GM19025 (cell line): ENCODE measurements at regions not wholly inside any gene's neighbourhood (a gene's known extent, or its start where the extent isn't known, plus 50 kb on each side); places are given as distances from the start of the nearest gene placed in this dataset.
"Not testable (repeated sequence)": the region's sequence is repeated elsewhere in the genome, so short reads cannot be mapped to it uniquely, and the experiment has no call there.

Experiments used
- ATAC-seq: cut with Tn5 transposase; IDR thresholded peaks from one replicate; pipeline ENCODE4 v1.9.1; 2021; ENCODE audit warnings: mild to moderate bottlenecking, low read depth, moderate library complexity; ENCODE audit not compliant: unreplicated experiment

DNA sequence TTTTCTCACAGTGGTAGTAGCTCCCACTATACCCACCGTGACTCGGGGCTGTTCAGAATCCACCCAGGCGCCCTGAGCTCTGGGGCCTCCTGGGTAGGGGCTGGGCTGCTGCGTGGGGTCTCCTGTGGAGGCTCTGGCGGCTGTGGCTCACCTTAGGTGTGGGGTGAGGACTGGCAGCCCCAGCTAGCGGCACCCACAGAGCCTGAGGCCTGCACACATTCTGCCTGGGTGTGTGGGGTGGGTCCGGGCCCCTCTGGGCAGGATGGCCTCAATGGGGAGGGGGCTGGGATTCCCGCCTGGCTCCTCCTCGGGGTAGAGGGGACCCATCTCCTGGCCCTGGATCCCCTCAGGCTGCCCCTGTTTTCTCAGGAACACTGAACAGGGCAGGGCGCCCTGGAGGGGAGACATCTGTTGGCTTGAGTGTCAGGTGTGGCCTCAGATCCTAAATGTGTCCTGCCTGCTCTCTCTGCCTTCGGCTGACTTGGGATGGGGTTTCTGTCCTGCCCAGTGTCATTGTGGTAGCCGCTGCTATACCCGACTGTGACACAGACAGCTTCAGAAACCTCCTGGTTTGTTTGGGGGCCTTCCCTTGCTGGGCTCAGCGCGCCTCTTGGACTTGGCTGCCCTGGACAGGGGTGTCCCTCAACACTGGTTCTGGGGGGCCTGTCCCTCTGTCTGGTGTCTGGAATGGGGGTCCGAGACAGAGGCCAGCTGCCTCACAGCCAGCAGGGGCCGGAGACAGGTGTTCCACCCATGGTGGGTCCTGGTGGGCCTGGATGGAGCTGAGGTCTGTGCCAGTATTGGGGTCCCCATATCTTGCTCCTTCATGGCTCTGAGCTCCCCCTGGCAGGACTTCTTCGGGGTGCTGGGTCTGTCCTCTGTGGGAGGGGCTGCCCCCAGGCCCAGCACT lies 354.9 kb downstream of the TMEM121 start:
- no peak for ATAC-seq

- ATAC-seq, result not testable (repeated sequence)
These were observed 355.6 kb downstream of the TMEM121 start for GRCh38 chr14:105882011-105882410.

- no peak for ATAC-seq
These were observed 356.2 kb downstream of the TMEM121 start for GRCh38 chr14:105882626-105883025.

DNA sequence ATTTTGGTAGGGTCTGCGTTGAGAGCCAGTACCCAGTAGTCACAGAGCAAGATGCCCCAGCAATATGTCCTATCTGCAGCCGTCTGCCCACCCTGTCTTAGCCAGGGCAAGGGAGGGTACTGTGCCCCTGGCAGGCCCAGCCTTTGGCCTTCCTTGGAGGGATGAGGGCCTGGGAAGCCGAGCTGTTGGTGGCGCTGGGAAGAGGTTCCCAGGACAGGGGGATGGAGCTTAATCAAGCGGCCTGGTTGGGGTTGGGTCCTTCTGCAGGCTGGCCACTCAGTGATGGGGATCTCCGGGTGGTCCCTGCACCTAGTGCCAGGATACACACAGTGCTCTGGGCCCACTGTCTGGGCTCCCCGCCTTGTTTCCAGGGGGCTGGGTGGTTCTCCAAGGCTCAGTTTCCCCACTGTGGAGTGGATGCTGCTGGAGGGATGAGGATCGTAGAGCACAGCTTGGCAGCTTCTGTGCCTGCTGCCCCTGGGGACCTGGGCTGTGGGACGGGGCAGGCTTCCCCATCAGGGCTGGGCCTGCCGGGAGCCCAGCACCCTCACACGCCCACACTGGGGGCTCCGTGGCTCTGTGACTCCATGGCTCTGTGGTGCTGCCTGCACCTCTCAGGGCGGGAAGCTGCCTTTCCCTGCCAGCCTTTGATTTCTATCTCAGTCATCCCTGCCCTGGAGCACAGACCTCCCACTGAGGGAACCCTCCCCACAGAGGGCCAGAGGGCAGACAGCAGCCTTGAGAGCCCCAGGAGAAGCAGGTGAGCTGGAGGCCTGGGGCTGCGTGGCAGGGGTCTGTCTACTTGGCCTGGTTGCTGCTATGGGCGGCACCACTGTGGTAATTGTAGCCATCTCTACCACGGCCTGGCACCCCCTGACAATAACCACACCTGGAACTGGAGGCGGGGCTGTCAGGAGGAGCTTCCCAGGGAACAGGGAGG lies 357.0 kb downstream of the TMEM121 start:
- ATAC-seq, result no peak

GRCh38 chr14:105884192-105884807 lies 357.9 kb downstream of the TMEM121 start:
- not testable (repeated sequence) for ATAC-seq

- no peak for ATAC-seq
These were observed 358.5 kb downstream of the TMEM121 start for GRCh38 chr14:105884808-105885281.

DNA sequence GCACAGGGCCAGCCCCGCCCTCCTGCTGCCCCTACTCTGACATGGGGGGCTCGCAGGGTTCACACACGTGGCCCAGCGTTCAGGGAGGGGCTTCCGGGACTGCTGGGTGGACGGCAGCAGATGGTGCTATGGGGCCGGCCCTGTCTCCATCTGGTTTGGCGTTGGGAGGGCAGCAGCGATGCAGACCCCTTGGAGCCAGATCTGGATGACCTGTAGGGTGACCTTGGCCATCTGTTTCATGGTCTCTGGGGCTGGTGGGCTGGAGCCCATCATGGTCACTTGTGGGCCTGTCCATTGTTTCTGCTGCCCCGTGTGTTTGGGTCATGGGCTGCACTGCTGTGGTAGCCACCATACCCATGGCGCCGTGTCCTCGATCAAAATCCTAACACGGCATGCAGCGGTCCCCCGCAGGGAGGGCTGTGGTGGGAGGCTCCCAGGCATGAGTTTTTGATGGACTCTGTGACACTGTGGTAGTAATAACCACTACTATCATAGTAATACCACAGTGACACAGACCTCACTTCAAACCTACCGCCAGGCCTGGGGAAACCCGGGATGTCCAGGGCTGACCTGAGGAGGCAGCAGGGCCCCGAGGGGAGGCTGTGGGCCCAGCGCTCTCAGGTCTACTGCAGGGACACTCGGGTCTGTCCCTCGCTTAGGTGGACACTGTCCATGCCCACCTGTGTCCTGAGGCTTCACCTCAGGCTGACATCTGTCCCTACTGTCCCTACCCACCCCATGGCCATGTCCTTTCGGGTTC lies 359.4 kb downstream of the TMEM121 start:
- no peak for ATAC-seq

DNA sequence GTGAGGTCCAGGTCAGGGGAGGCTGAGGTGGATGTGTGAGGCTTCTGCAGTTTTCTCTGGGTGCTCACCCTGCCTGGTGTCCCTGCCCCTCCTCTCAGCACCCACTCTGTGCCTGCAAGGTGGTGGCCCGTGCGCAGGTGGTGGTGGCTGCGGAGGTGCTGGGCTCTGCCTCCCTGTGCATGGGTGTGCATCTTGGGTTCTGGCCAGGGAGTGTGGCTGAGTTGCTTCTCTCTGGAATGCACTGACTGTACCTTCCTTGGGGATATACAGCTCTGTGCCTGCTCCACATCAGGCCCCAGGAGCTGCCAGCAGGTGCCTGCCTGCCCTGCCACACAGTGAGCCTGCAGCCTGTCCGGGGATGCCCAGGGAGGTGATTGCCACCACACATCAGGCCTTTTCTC lies 360.4 kb downstream of the TMEM121 start:
- ATAC-seq, result not testable (repeated sequence)

DNA sequence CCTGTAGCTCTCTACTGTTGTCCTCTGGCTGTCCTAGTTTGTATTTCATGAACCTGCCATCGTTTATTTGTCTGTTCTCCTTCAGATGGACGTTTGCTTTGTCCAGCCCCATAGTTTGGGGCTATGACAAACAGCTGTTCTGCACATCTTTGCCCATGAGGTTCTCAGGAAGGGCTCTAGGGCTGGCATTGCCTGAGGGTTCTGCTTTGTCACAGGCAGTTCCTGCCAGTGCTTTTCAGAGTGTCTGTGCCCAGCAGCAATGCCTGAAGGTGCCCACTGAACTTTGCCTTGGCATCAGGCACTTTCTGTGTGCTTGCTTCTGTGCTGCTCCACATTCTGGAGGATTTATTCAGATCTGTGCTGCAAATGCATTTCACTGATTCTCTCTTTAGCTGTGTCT lies 361.3 kb downstream of the TMEM121 start:
- ATAC-seq, result no peak

GRCh38 chr14:105888151-105888550 lies 361.8 kb downstream of the TMEM121 start:
- no peak for ATAC-seq

GRCh38 chr14:105888784-105889665 lies 362.6 kb downstream of the TMEM121 start:
- no peak for ATAC-seq

GRCh38 chr14:105889666-105890473 lies 363.5 kb downstream of the TMEM121 start:
- ATAC-seq, result no peak

DNA sequence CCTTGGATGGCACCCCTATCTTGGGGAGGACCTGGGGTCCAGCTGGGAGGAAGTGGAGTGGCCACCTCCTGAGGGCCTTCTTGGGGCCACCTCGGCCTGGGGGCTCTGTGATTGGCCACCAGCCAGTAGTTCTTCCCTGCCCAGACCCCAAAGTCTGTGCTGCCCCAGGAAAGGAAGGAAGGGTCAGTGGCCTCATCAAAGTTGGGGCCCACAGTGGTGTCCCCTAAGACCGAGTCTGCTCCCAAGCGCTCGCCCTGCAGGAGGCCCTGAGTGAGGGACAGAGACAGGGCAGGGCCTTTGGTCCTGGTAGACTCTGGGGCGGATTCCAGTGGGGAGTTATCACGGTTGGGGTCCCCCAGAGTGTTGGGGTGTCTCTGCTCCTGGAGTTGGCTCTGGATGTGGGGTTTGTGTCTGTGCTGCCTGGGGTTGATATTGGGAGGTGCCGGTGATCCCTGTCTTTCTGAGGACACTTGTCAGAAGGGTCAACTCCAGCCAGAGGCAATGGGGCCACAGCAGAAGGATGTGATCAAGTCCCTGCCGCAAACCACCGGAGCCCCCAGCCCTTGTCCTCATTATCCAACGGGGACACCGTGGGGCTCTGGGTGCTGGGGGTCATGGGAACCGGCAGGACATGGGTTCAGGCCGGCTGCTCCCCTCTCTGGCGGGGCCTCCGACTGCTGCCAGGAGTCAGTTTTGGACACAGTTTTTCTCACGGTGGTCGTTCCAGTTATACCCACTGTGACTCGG lies 364.3 kb downstream of the TMEM121 start:
- ATAC-seq, result no peak

GRCh38 chr14:105891221-105891602 lies 364.8 kb downstream of the TMEM121 start:
- ATAC-seq, result no peak

DNA sequence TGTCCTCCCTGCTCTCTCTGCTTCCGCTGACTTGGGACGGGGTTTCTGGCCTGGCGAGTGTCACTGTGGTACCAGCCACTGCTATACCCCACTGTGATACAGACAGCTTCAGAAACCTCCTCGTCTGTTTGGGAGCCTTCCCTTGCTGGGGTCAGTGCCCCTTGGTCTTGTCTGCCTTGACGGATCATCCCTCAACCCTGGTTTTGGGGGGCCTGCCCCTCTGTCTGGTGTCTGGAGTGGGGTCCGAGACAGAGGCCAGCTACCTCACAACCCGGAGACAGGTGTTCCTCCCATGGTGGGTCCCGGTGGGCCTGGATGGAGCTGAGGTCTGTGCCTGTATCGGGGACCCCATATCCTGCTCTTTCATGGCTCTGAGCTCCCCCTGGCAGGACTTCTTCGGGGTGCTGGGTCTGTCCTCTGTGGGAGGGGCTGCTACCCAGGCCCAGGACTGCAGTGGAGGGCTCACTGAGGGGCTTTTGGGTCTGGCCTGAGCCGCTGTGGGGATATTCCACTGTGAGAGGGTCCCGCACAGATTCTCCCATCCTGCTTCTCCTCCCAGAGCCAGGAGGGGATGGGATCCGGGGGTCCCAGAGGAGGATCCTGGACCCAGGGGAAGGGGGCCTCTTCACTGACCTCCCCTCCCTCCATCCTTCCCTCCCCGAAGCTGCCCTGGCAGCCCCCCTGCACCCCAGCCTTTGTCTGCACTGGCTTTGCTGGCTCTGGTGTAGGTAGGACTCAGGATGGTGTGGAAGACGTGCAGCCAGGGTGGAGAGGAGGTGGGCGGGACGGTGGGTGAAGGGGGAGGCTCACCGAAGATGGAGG lies 365.5 kb downstream of the TMEM121 start:
- ATAC-seq, result no peak
